Activated naive CD8-positive, alpha-beta T cell treated with anti-CD3 and anti-CD28 coated beads for 36 hours (primary cell): ENCODE measurements at regions not wholly inside any gene's neighbourhood (a gene's known extent, or its start where the extent isn't known, plus 50 kb on each side); places are given as distances from the start of the nearest gene placed in this dataset.

Experiments used
- DNase-seq: peaks from one replicate; pipeline ENCODE4 v3.0.0; 2021
- H3K27ac Mint-ChIP-seq: one replicate; pipeline ENCODE4 v1.8.0; 2022; ENCODE audit warnings: mild to moderate bottlenecking, moderate library complexity, mixed read lengths
- H3K27me3 Mint-ChIP-seq: one replicate; pipeline ENCODE4 v1.8.0; 2022; ENCODE audit warnings: mild to moderate bottlenecking, mixed read lengths
- H3K36me3 Mint-ChIP-seq: one replicate; pipeline ENCODE4 v1.8.0; 2021; ENCODE audit warnings: mild to moderate bottlenecking, mixed read lengths
- H3K4me1 Mint-ChIP-seq: one replicate; pipeline ENCODE4 v1.8.0; 2021; ENCODE audit warnings: mixed read lengths
- H3K4me3 Mint-ChIP-seq: one replicate; pipeline ENCODE4 v1.8.0; 2022; ENCODE audit warnings: mild to moderate bottlenecking, moderate library complexity, mixed read lengths
- H3K9me3 Mint-ChIP-seq: one replicate; pipeline ENCODE4 v1.8.0; 2022; ENCODE audit warnings: mixed read lengths

DNA sequence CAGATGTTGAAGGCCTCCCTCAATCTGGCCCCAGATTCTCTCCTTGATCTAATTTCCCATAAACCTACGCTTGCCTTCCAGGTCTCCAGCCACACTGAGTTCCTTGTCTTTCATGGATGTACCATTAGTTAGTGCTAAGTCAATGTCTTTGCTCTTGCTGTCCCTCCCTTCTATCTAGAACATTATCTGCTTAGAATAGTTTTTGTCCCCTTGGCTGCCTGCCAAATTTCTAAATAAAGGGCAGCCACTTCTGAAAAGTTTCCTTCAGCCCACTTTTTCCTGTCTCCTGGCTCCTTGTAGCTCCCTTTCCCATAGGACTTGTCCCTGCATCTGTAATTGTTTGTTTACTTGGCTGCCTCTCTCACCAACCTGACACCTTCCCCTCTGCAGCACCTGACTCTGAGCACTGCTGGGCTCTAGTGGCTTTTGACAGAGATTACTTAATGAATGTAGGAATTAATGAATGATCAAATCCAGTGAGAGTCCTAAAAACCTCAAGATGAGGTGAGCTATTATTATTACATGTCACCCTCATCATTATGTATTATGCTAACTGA is 58.3 kb downstream of the CXCL12 start:
- no peaks in the 10 kb centered on the region for H3K9me3 Mint-ChIP-seq

DNA sequence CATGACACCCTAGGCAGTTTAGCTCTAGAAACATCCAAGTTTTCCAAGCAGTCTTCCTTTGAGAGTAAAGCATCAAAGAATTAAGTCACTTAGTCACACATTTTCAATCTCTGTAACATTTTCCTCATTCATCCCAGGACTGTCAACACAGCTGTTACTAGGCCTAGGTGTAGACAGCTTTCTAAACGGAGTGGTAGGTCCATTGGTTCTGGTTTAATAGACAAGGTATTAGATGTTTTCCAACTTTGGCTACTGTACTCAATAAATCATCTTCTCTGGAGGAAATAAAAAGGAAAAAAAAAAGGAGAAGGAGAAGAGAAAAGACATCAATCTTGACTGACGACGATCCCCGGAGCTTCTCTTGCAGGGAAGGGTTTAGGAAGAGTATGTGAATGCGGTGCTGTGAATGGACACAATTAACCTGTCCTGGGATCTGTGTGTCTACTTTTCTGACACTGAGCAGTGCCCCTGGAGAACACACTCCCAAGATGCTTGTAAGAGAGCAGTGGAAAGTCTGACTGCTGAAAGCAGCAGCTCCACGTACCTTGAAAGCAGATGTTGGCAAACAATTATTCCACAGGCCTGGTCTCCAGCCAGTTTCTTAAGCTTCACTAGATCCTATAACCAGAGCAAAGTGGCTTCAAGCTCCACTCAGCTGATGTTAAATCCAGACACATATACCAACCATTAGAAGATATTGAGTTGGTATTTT is 59.1 kb downstream of the CXCL12 start:
- no peak for DNase-seq
- Mint-ChIP-seq H3K4me3 (no peak overlapping the region), H3K27me3 (peaks cover 22% of the 10 kb centered on the region), H3K9me3 (no peaks in the 10 kb centered on the region), H3K4me1 (no peaks in the 10 kb centered on the region), H3K36me3 (no peaks in the 10 kb centered on the region), H3K27ac (no peak overlapping the region)

More for the DNA sequence above, 58.3 kb downstream of the CXCL12 start:
- peaks cover 20% of the 10 kb centered on the region for H3K27me3 Mint-ChIP-seq
- H3K4me1 Mint-ChIP-seq = no peaks in the 10 kb centered on the region
- DNase-seq = no peak
- H3K36me3 Mint-ChIP-seq = no peaks in the 10 kb centered on the region
- H3K27ac Mint-ChIP-seq = no peak overlapping the region
- H3K4me3 Mint-ChIP-seq = no peak overlapping the region

DNA sequence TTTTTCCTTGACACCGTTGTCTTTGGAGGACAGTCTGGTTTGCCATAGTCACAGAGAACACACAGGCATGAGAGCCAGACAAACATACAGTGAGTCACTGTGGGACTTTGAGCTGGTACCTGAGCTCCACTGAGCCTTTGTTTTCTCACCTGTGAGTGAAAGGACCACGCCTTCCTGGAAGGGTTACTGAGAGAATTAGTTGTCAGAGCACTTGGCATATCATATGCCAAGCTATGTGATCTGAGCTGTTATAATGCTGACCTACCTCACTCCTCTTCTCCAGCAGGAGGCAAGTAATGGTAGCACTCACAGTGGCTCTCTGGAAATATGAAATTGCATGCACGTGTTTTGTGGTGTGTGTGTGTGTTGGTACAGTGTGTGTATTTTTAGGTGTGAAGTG is 59.7 kb downstream of the CXCL12 start:
- Mint-ChIP-seq H3K27me3 (peaks cover 22% of the 10 kb centered on the region), H3K4me1 (no peaks in the 10 kb centered on the region), H3K36me3 (no peaks in the 10 kb centered on the region), H3K27ac (no peak overlapping the region), H3K4me3 (no peak overlapping the region), H3K9me3 (no peaks in the 10 kb centered on the region)
- no peak for DNase-seq

DNA sequence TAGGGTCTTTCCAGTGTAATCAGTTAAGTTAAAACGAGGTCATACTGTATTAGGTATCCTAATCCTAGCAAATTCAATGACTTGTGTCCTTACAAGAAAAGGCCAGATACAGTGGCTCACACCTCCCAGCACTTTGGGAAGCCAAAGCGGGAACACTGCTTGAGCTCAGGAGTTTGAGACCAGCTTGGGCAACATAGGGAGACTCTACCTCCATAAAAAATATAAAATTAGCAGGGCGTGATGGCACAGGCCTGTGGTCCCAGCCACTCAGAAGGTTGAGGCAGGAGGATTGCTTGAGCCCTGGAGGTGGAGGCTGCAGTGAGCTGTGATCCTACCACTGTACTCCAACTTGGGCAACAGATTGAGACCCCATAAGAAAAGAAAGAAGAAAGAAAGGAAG is 61.1 kb downstream of the CXCL12 start:
- Mint-ChIP-seq H3K9me3 (no peaks in the 10 kb centered on the region), H3K4me3 (no peak overlapping the region), H3K36me3 (no peaks in the 10 kb centered on the region), H3K27ac (no peak overlapping the region), H3K27me3 (peaks cover 26% of the 10 kb centered on the region), H3K4me1 (no peaks in the 10 kb centered on the region)
- no peak for DNase-seq

DNA sequence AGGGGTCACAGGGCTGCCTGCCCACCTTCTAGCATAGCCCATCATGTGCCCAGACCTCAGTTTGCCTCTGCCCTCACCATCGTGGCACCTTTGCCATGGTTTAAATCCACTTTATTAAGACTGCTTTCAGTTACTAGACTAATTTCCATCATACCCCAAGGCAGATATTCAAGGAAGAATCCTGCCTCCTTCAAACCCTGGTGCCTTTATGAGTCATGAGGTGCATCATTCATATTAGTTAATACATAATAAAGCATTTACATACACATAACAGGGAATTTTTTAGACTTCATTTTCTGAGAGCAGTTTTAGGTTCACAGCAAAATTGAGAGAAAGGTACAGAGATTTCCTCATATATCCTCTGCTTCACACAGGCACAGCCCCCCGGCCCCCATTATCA is 62.8 kb downstream of the CXCL12 start:
- DNase-seq = no peak
- no peak overlapping the region for H3K4me3 Mint-ChIP-seq
- H3K4me1 Mint-ChIP-seq = no peaks in the 10 kb centered on the region
- no peak overlapping the region for H3K27ac Mint-ChIP-seq
- no peaks in the 10 kb centered on the region for H3K9me3 Mint-ChIP-seq
- no peaks in the 10 kb centered on the region for H3K36me3 Mint-ChIP-seq
- peaks cover 25% of the 10 kb centered on the region for H3K27me3 Mint-ChIP-seq

GRCh38 chr10:44320756-44321155 is 64.1 kb downstream of the CXCL12 start:
- no peak overlapping the region for H3K4me3 Mint-ChIP-seq
- H3K36me3 Mint-ChIP-seq = no peaks in the 10 kb centered on the region
- no peak for DNase-seq
- H3K27ac Mint-ChIP-seq = no peak overlapping the region
- H3K27me3 Mint-ChIP-seq = peaks cover 18% of the 10 kb centered on the region
- no peaks in the 10 kb centered on the region for H3K9me3 Mint-ChIP-seq
- H3K4me1 Mint-ChIP-seq = no peaks in the 10 kb centered on the region

DNA sequence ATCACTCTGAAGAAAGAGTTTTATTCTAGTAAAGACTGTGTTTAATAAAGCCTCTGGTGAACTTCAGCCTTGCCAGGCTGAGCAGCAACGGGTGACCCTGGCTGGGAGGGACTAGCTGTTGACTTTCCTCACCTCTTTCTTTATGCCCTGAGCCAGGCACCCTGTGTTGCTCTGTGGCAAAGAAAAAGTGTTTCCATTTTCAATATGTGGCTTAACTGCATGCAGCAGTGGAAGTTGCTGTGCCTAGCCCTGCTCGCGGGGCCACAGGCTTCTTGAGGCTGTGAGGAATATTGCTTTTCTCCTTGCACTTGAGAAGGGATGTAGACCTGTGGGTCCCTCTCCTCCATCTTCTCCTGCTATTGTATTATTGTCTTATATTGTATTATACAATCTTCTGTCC is 67.0 kb downstream of the CXCL12 start:
- no peaks in the 10 kb centered on the region for H3K36me3 Mint-ChIP-seq

GRCh38 chr10:44316922-44317215 is 68.0 kb downstream of the CXCL12 start:
- no peak for DNase-seq
- no peaks in the 10 kb centered on the region for H3K36me3 Mint-ChIP-seq
- H3K27me3 Mint-ChIP-seq = peaks cover 21% of the 10 kb centered on the region
- no peak overlapping the region for H3K27ac Mint-ChIP-seq
- no peak overlapping the region for H3K4me3 Mint-ChIP-seq
- H3K9me3 Mint-ChIP-seq = no peaks in the 10 kb centered on the region
- no peaks in the 10 kb centered on the region for H3K4me1 Mint-ChIP-seq

More for the DNA sequence above, 67.0 kb downstream of the CXCL12 start:
- H3K4me1 Mint-ChIP-seq = no peaks in the 10 kb centered on the region
- DNase-seq = no peak
- no peak overlapping the region for H3K27ac Mint-ChIP-seq
- H3K9me3 Mint-ChIP-seq = no peaks in the 10 kb centered on the region
- peaks cover 21% of the 10 kb centered on the region for H3K27me3 Mint-ChIP-seq
- no peak overlapping the region for H3K4me3 Mint-ChIP-seq

- peak; percentile 29 for DNase-seq
- Mint-ChIP-seq H3K27ac (no peak overlapping the region), H3K4me1 (peaks cover 4% of the 10 kb centered on the region), H3K4me3 (peak overlapping the region; percentile 49), H3K9me3 (no peaks in the 10 kb centered on the region), H3K36me3 (no peaks in the 10 kb centered on the region), H3K27me3 (peaks cover 22% of the 10 kb centered on the region)
Measured at GRCh38 chr10:44316187-44316921, 68.5 kb downstream of the CXCL12 start.

DNA sequence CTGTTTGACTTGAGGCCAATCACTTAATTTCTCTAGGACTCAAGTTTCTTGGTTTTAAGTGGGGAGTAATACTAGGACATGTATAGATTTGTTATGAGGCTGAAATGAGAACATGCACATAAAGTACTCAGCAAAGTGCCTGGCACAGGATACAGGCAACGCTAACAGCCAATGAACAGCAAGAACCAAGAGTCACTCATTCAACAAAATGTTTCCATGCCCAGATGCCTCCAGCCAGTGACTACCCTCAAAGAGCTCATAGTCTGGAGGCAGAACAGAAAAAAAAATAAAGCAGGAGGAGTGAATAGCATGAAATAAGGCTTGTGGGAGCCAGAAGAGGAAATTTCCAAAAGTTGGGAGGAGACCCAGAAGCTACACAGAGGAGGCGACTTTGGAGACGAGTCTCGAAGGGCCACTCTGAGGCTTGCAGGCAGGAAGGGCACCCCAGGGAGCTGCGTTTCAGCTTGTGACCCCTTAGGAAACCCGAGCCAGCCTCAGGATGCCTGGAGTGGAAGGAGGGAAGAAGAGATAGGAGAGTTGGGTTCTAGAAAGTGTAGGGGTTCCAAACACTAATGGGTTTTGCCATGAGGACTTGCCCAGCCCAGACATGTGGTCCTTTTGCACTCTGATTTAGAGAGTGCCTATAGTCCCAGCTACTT is 70.0 kb downstream of the CXCL12 start:
- no peak for DNase-seq
- H3K36me3 Mint-ChIP-seq = no peaks in the 10 kb centered on the region
- H3K27me3 Mint-ChIP-seq = peaks cover 27% of the 10 kb centered on the region
- H3K4me1 Mint-ChIP-seq = peaks cover 6% of the 10 kb centered on the region
- no peak overlapping the region for H3K27ac Mint-ChIP-seq
- H3K4me3 Mint-ChIP-seq = no peak overlapping the region
- H3K9me3 Mint-ChIP-seq = no peaks in the 10 kb centered on the region

GRCh38 chr10:44313761-44314165 is 71.1 kb downstream of the CXCL12 start:
- Mint-ChIP-seq H3K36me3 (no peaks in the 10 kb centered on the region), H3K27ac (no peak overlapping the region), H3K4me3 (no peak overlapping the region), H3K9me3 (no peaks in the 10 kb centered on the region), H3K4me1 (peaks cover 6% of the 10 kb centered on the region), H3K27me3 (peaks cover 19% of the 10 kb centered on the region)
- DNase-seq = no peak

- no peaks in the 10 kb centered on the region for H3K9me3 Mint-ChIP-seq
- H3K27ac Mint-ChIP-seq = no peak overlapping the region
- H3K36me3 Mint-ChIP-seq = no peaks in the 10 kb centered on the region
- H3K27me3 Mint-ChIP-seq = peaks cover 17% of the 10 kb centered on the region
- DNase-seq = no peak
- no peak overlapping the region for H3K4me3 Mint-ChIP-seq
- peaks cover 11% of the 10 kb centered on the region for H3K4me1 Mint-ChIP-seq
Measured at GRCh38 chr10:44312401-44312800, 72.5 kb downstream of the CXCL12 start.

DNA sequence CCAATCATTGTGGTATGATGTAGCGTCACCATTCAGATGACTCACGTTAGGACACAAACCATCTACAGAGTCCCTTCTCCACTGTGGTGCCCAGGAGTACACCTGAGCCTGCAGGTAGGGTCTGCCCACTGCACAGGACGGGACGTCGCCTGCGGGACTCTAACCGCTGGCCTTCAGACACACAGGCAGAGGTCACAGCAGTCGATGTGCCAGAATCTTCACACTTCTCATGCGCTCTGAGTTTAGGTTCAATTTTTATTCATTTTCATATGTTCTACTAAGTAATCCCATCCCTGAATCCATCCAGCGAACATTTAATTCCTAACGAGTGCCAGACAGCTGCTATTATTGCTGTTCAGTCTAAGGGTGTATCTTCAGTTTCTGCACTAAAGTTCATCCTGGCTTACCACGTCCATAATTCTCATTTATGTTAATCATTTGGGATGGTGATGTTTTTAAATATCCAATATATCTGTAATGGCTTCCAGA is 73.3 kb downstream of the CXCL12 start:
- no peaks in the 10 kb centered on the region for H3K36me3 Mint-ChIP-seq
- H3K9me3 Mint-ChIP-seq = no peaks in the 10 kb centered on the region
- peaks cover 11% of the 10 kb centered on the region for H3K4me1 Mint-ChIP-seq
- H3K27ac Mint-ChIP-seq = no peak overlapping the region
- peaks cover 17% of the 10 kb centered on the region for H3K27me3 Mint-ChIP-seq
- H3K4me3 Mint-ChIP-seq = peak overlapping the region; percentile 53
- DNase-seq = no peak

DNA sequence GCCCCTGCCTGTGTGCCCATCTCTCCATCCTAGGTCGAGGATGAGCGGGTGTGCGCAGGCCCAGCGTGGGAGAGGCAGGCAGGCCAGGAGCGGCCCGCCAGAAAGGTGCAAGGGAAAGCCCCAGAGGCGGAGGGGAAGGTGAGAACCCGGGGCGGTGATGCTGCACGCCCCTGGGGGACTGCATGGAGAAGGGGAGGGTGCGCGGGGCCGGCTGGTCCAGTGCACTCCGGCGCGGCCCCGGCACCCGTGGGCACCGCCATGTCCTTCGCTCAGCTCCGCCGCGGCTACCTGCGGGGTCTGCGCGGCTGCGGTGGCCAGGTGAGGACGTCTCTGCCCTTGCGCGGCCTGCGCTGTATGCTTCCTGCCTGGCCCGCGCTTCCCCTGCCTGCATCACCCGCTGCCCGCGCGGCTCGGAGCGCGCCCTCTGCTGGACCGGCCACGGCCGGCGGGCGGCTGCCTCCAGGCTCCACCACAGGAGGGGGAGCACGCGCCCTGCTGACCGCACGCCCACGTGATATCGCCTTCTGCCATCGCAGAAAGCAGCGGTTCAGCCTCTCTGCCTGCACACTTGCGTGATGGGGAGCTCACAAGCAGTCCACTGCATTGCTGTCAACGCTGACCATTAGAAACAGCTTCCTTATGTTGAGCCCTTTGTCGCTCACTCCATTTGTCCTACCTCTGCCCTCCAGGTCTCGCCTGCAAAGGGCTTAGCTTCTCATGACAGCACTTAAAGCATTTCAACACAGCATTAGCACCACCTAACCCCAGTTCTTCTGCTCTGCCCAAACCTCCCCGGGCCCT is 73.9 kb downstream of the CXCL12 start:
- H3K4me3 Mint-ChIP-seq = peak overlapping the region; percentile 53
- peak; percentile 80 for DNase-seq
- peaks cover 11% of the 10 kb centered on the region for H3K4me1 Mint-ChIP-seq
- H3K27ac Mint-ChIP-seq = no peak overlapping the region
- H3K36me3 Mint-ChIP-seq = no peaks in the 10 kb centered on the region
- H3K9me3 Mint-ChIP-seq = no peaks in the 10 kb centered on the region
- H3K27me3 Mint-ChIP-seq = peaks cover 17% of the 10 kb centered on the region
